ENCODE measurements at regions not wholly inside any gene's neighbourhood (a gene's known extent, or its start where the extent isn't known, plus 50 kb on each side); places are given as distances from the start of the nearest gene placed in this dataset.

GRCh38 chr10:128896116-128896795 is 570.8 kb upstream of the MGMT start:
- no peak for TF ChIP-seq FOXP2 (optimal IDR thresholded peaks at IDR 0.05; ENCODE audit: borderline replicate concordance, extremely low read depth, extremely low read length, insufficient read depth)
- TF ChIP-seq TAF1 (IDR thresholded peaks at IDR 0.05; ENCODE audit: borderline replicate concordance, insufficient read depth, low read length): no peak
- no peak for TF ChIP-seq SIN3A (IDR thresholded peaks at IDR 0.05; ENCODE audit: borderline replicate concordance, insufficient read depth, low read length)
- TF ChIP-seq REST (IDR thresholded peaks at IDR 0.05; ENCODE audit: insufficient read depth in 1 of 2, low read depth in 2 of 2, low read length in 2 of 2): no peak
- no peak for TF ChIP-seq POLR2AphosphoS5 (IDR thresholded peaks at IDR 0.05; ENCODE audit: low read depth, low read length)

- no peak for TF ChIP-seq TAF1 (IDR thresholded peaks at IDR 0.05; ENCODE audit: borderline replicate concordance, insufficient read depth, low read length)
These were observed 570.1 kb upstream of the MGMT start for GRCh38 chr10:128896963-128897362.

GRCh38 chr10:128897401-128898129 is 569.5 kb upstream of the MGMT start:
- no peak for TF ChIP-seq POLR2AphosphoS5 (IDR thresholded peaks at IDR 0.05; ENCODE audit: low read depth, low read length)
- TF ChIP-seq SIN3A (IDR thresholded peaks at IDR 0.05; ENCODE audit: borderline replicate concordance, insufficient read depth, low read length): no peak
- no peak for TF ChIP-seq TAF1 (IDR thresholded peaks at IDR 0.05; ENCODE audit: borderline replicate concordance, insufficient read depth, low read length)
- no peak for TF ChIP-seq FOXP2 (optimal IDR thresholded peaks at IDR 0.05; ENCODE audit: borderline replicate concordance, extremely low read depth, extremely low read length, insufficient read depth)
- no peak for TF ChIP-seq REST (IDR thresholded peaks at IDR 0.05; ENCODE audit: insufficient read depth in 1 of 2, low read depth in 2 of 2, low read length in 2 of 2)

GRCh38 chr10:128898133-128898915 is 568.7 kb upstream of the MGMT start:
- TF ChIP-seq FOXP2 (optimal IDR thresholded peaks at IDR 0.05; ENCODE audit: borderline replicate concordance, extremely low read depth, extremely low read length, insufficient read depth): no peak
- no peak for TF ChIP-seq SIN3A (IDR thresholded peaks at IDR 0.05; ENCODE audit: borderline replicate concordance, insufficient read depth, low read length)
- TF ChIP-seq POLR2AphosphoS5 (IDR thresholded peaks at IDR 0.05; ENCODE audit: low read depth, low read length): no peak
- TF ChIP-seq REST (IDR thresholded peaks at IDR 0.05; ENCODE audit: insufficient read depth in 1 of 2, low read depth in 2 of 2, low read length in 2 of 2): no peak
- TF ChIP-seq TAF1 (IDR thresholded peaks at IDR 0.05; ENCODE audit: borderline replicate concordance, insufficient read depth, low read length): no peak

GRCh38 chr10:128898916-128899195 is 568.2 kb upstream of the MGMT start:
- TF ChIP-seq SIN3A (IDR thresholded peaks at IDR 0.05; ENCODE audit: borderline replicate concordance, insufficient read depth, low read length): no peak
- TF ChIP-seq TAF1 (IDR thresholded peaks at IDR 0.05; ENCODE audit: borderline replicate concordance, insufficient read depth, low read length): no peak
- no peak for TF ChIP-seq POLR2AphosphoS5 (IDR thresholded peaks at IDR 0.05; ENCODE audit: low read depth, low read length)
- TF ChIP-seq REST (IDR thresholded peaks at IDR 0.05; ENCODE audit: insufficient read depth in 1 of 2, low read depth in 2 of 2, low read length in 2 of 2): no peak
- TF ChIP-seq FOXP2 (optimal IDR thresholded peaks at IDR 0.05; ENCODE audit: borderline replicate concordance, extremely low read depth, extremely low read length, insufficient read depth): no peak

All from PFSK-1 (cell line).